Erythroblast (primary cell): ENCODE measurements at regions not wholly inside any gene's neighbourhood (a gene's known extent, or its start where the extent isn't known, plus 50 kb on each side); places are given as distances from the start of the nearest gene placed in this dataset.

ENCODE experiments used
- GATA1 ChIP-seq: IDR thresholded peaks from 2 replicates; pipeline ENCODE4 v1.6.1; 2011; ENCODE audit warnings: low read depth, mild to moderate bottlenecking, control low read depth, low read length, moderate library complexity
- POLR2A ChIP-seq: IDR thresholded peaks from 2 replicates; pipeline ENCODE4 v1.6.1; 2011; ENCODE audit warnings: mild to moderate bottlenecking, low read length

DNA sequence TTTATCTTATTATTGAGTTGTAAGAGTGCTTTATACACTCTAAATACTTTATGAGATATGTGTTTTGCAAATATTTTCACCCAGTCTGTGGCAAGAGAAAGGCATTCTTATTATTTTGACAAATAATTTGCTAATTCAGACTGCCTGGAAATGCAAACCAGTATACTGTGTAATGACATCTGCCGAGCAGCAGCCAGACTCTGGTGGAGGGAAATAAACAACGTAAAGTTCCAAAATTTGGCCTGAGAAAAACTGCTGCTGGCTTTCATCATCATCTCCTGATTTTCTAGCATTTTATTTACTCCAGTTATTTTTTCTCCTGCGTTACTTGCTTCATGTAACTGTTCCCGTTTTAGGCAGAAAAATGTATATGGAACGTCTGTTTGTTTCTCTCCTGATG, 161.6 kb downstream of the RNF152 start:
- TF ChIP-seq POLR2A (no peak), GATA1 (no peak)
